ENCODE measurements at regions not wholly inside any gene's neighbourhood (a gene's known extent, or its start where the extent isn't known, plus 50 kb on each side); places are given as distances from the start of the nearest gene placed in this dataset.
A peak's percentile ranks its signal among the peaks of the same experiment; 100 is the strongest.

GRCh38 chr20:11537032-11537431 is 380.7 kb upstream of the BTBD3 start:
- H3K4me1 ChIP-seq (ENCODE audit: low read depth): no peaks in the 10 kb centered on the region
- intact Hi-C loops (cut with DNase I, micrococcal nuclease): no loop called here
- no peaks in the 10 kb centered on the region for H3K36me3 ChIP-seq (ENCODE audit: low read depth)
- no peak overlapping the region for H3K4me3 ChIP-seq
- ATAC-seq (no peak), DNase-seq (no peak)
- TF ChIP-seq, protein P1, sequence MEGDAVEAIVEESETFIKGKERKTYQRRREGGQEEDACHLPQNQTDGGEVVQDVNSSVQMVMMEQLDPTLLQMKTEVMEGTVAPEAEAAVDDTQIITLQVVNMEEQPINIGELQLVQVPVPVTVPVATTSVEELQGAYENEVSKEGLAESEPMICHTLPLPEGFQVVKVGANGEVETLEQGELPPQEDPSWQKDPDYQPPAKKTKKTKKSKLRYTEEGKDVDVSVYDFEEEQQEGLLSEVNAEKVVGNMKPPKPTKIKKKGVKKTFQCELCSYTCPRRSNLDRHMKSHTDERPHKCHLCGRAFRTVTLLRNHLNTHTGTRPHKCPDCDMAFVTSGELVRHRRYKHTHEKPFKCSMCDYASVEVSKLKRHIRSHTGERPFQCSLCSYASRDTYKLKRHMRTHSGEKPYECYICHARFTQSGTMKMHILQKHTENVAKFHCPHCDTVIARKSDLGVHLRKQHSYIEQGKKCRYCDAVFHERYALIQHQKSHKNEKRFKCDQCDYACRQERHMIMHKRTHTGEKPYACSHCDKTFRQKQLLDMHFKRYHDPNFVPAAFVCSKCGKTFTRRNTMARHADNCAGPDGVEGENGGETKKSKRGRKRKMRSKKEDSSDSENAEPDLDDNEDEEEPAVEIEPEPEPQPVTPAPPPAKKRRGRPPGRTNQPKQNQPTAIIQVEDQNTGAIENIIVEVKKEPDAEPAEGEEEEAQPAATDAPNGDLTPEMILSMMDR (IDR thresholded peaks at IDR 0.05): no peak
- H3K9me3 ChIP-seq: no peaks in the 10 kb centered on the region

GRCh38 chr20:11539450-11539849 is 378.2 kb upstream of the BTBD3 start:
- TF ChIP-seq, protein P1 (IDR thresholded peaks at IDR 0.05): no peak
- intact Hi-C loops (cut with DNase I, micrococcal nuclease): no loop called here
- DNase-seq (no peak), ATAC-seq (no peak)
- no peak overlapping the region for H3K4me3 ChIP-seq
- no peaks in the 10 kb centered on the region for H3K9me3 ChIP-seq
- H3K36me3 ChIP-seq (ENCODE audit: low read depth): no peaks in the 10 kb centered on the region
- no peaks in the 10 kb centered on the region for H3K4me1 ChIP-seq (ENCODE audit: low read depth)

DNA sequence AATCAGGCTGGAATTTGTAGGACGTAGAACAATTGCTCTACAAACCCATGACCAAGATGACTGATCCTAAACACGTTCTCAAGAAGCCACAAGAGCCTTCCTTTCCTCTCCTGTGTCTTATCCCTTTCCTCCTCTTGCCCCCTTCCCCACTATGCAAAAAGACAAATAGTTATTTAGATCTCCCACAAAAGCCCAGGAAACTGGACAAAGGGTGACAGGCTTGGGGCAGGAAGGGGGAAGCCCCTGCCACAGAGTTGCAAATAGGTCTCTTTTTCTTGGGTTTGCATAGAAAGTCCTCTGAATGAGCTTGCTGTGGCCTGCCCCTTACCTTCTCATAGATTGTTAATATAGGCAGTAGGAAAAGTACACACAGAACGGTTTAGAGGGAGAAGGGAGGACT is 377.1 kb upstream of the BTBD3 start:
- no peak overlapping the region for H3K4me3 ChIP-seq
- no peaks in the 10 kb centered on the region for H3K9me3 ChIP-seq
- intact Hi-C loops (cut with DNase I, micrococcal nuclease): no loop called here
- DNase-seq (no peak), ATAC-seq (no peak)
- TF ChIP-seq, protein P1 (IDR thresholded peaks at IDR 0.05): no peak
- H3K36me3 ChIP-seq (ENCODE audit: low read depth): no peaks in the 10 kb centered on the region
- H3K4me1 ChIP-seq (ENCODE audit: low read depth): no peaks in the 10 kb centered on the region

GRCh38 chr20:11542645-11543044 is 375.0 kb upstream of the BTBD3 start:
- H3K4me3 ChIP-seq: no peak overlapping the region
- ATAC-seq (no peak), DNase-seq (no peak)
- H3K4me1 ChIP-seq (ENCODE audit: low read depth): no peaks in the 10 kb centered on the region
- TF ChIP-seq, protein P1 (IDR thresholded peaks at IDR 0.05): no peak
- H3K36me3 ChIP-seq (ENCODE audit: low read depth): no peaks in the 10 kb centered on the region
- intact Hi-C loops (cut with DNase I, micrococcal nuclease): no loop called here
- H3K9me3 ChIP-seq: no peaks in the 10 kb centered on the region

GRCh38 chr20:11544029-11544678 is 373.5 kb upstream of the BTBD3 start:
- TF ChIP-seq, protein P1 (IDR thresholded peaks at IDR 0.05): no peak
- Histone ChIP-seq H3K9me3 (no peaks in the 10 kb centered on the region), H3K36me3 (ENCODE audit: low read depth) (no peaks in the 10 kb centered on the region), H3K4me1 (ENCODE audit: low read depth) (no peaks in the 10 kb centered on the region), H3K4me3 (no peak overlapping the region)
- intact Hi-C loops (cut with DNase I, micrococcal nuclease): no loop called here
- DNase-seq: peak in 1 of 3 donors; percentile 84
- peak; percentile 58 for ATAC-seq

- no peaks in the 10 kb centered on the region for H3K36me3 ChIP-seq (ENCODE audit: low read depth)
- no peaks in the 10 kb centered on the region for H3K4me1 ChIP-seq (ENCODE audit: low read depth)
- no peaks in the 10 kb centered on the region for H3K9me3 ChIP-seq
- no peak overlapping the region for H3K4me3 ChIP-seq
- DNase-seq (no peak), ATAC-seq (no peak)
- intact Hi-C loops (cut with DNase I, micrococcal nuclease): no loop called here
- TF ChIP-seq, protein P1 (IDR thresholded peaks at IDR 0.05): no peak
These were observed 370.8 kb upstream of the BTBD3 start for GRCh38 chr20:11546939-11547338.

Data from mucosa of descending colon (tissue), 3 donors.